GM06990 (cell line): ENCODE measurements at regions not wholly inside any gene's neighbourhood (a gene's known extent, or its start where the extent isn't known, plus 50 kb on each side); places are given as distances from the start of the nearest gene placed in this dataset.

Experiments used
- DNase-seq: peaks from one replicate; pipeline ENCODE4 v3.0.0-alpha.2; 2011; ENCODE audit not compliant: insufficient read length; ENCODE audit errors: extremely low read depth
- H3K27me3 ChIP-seq: replicated peaks from 2 replicates; pipeline ENCODE4 v1.6.0; 2011; ENCODE audit warnings: low read length; ENCODE audit not compliant: control insufficient read depth, insufficient read depth
- H3K36me3 ChIP-seq: 2 replicates; pipeline ENCODE4 v1.5.1; 2011; ENCODE audit warnings: low read length; ENCODE audit not compliant: control insufficient read depth, insufficient read depth
- H3K4me3 ChIP-seq: replicated peaks from 2 replicates; pipeline ENCODE4 v1.5.1; 2011; ENCODE audit warnings: low read depth, mild to moderate bottlenecking, control low read depth, low read length
- TF ChIP-seq, protein P1 (sequence below): IDR thresholded peaks from 2 replicates; pipeline ENCODE4 v1.5.1; 2011; ENCODE audit warnings: low read length, control low read depth, mild to moderate bottlenecking, inconsistent platforms; ENCODE audit not compliant: insufficient read depth, poor library complexity, severe bottlenecking

DNA sequence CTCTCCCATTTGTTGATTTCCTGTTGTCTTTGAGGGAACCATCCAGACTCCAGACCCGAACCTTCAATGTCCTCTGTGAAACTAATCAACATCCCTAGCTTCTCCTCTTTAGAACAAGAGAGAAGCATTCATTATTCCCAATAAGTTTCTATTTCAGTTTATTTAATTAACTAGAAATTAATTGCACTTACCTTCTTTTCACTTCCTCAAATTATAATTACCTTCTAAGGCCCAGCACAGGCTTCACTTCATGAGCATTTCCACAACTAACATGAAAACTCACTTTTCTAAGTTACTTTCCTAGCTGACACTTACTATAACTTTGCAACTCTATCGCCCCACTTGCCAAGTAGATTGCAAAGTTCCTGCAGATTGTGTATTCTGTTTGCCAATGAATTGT, 71.6 kb upstream of the HTR2A start:
- no peaks in the 10 kb centered on the region for H3K36me3 ChIP-seq
- H3K4me3 ChIP-seq = no peak overlapping the region
- TF ChIP-seq, protein P1, sequence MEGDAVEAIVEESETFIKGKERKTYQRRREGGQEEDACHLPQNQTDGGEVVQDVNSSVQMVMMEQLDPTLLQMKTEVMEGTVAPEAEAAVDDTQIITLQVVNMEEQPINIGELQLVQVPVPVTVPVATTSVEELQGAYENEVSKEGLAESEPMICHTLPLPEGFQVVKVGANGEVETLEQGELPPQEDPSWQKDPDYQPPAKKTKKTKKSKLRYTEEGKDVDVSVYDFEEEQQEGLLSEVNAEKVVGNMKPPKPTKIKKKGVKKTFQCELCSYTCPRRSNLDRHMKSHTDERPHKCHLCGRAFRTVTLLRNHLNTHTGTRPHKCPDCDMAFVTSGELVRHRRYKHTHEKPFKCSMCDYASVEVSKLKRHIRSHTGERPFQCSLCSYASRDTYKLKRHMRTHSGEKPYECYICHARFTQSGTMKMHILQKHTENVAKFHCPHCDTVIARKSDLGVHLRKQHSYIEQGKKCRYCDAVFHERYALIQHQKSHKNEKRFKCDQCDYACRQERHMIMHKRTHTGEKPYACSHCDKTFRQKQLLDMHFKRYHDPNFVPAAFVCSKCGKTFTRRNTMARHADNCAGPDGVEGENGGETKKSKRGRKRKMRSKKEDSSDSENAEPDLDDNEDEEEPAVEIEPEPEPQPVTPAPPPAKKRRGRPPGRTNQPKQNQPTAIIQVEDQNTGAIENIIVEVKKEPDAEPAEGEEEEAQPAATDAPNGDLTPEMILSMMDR = no peak
- no peak for DNase-seq
- no peaks in the 10 kb centered on the region for H3K27me3 ChIP-seq

DNA sequence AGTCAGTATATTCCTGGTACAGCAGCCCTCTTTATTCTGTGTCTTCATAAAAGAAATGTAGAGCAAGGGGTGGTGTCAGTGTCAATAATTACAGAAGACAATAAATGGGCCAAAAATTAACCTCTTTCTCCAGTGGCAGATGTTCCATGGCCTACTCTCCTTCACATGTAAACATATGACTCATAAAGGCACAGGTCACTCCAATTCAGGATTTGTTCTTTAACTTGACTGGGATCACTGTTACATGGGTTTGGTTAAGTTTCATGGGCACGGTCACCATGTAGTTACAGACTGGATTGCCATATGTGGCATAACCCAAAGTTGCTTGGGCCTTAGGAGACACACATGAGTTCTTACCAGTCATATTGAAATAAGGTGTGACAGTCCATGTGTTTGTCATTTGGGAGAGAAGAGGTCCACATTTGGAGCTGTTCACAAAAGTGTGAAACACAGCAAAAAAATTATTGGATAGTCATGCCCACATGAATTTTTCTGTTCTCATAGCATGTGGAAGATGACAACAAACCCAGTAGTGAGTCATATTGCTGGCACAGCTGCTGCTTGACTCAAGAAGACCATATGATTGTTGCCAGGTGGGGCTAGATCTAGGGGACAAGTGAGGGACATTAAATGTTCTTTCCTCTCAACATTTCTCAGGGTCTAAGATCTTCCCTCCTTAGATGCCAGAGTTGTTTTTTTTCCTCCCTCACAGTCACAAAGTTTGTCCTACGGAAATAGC, 68.1 kb upstream of the HTR2A start:
- DNase-seq = no peak
- Histone ChIP-seq H3K27me3 (no peaks in the 10 kb centered on the region), H3K36me3 (no peaks in the 10 kb centered on the region), H3K4me3 (no peak overlapping the region)
- TF ChIP-seq, protein P1 = no peak

DNA sequence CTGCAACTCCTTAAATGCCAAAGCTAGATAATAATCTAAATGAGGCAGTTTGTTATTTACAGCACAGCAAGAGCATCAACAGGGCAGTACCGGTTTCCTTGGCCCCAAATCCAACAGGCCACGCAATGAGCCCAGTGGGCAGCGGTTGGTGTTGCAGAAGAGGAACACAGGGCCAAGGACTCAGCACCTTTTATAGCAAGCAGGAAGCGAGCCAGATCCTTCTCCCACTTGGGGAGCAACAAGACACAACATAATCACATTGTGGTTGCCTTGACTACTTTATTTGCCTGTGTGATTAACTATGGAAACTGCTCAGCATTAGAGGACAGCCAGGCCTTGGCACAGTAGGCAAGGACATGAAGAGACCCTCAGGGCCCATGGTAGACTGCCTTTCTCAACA, 67.1 kb upstream of the HTR2A start:
- TF ChIP-seq, protein P1 = no peak
- Histone ChIP-seq H3K36me3 (no peaks in the 10 kb centered on the region), H3K27me3 (no peaks in the 10 kb centered on the region), H3K4me3 (no peak overlapping the region)
- DNase-seq = no peak

DNA sequence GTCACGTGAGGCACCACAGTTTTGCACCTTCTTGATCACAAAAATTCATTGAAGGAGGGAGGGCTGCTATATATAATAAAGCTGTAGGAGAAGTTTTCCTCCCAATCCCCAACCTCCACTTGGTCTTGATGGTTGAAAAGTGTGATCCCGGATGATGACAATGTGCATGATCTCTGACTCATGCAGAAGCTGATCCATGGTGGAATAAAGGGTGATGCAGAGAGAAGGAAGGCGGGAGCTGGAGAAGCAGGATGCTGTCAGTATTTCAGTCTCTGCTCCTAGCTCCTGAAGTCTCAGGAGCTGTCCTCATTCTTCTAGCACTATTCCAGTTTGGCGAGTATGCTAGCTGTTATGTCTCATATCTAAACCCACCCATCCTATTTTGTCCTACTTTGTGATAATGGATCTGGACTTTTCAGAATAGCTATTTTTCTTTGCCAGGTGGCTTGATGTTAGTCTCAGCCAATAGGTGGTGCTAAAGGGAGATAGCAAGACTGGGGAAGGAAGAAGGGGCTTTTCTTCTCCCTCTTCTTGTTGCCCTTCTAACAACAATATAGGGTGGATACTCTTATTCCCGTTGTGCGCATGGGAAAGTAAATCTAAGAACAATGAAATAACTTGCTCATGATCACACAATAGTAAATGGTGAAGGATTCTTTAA, 65.6 kb upstream of the HTR2A start:
- TF ChIP-seq, protein P1 = peak; percentile 65
- H3K36me3 ChIP-seq = no peaks in the 10 kb centered on the region
- H3K27me3 ChIP-seq = no peaks in the 10 kb centered on the region
- H3K4me3 ChIP-seq = no peak overlapping the region
- no peak for DNase-seq

DNA sequence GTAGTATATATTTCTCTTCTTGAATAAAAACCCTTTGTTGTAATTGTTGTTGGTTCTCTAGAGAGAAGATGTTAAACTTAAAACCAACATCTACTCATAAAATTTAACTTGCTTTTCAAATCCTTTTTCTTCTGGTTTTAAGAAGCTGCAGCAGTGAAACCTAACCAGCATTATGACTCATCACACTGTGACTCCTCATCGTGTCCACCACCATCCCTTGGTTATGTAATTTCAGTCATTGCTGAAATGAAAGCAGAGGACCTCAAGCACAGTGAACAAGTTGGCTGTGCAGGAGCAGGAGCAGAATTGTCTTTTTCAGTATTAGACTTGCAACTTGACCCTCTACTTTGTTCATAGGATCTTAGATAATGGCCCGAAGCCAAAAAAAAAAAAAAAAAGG, 64.9 kb upstream of the HTR2A start:
- DNase-seq = peak; percentile 80
- H3K27me3 ChIP-seq = no peaks in the 10 kb centered on the region
- TF ChIP-seq, protein P1 = no peak
- no peak overlapping the region for H3K4me3 ChIP-seq
- H3K36me3 ChIP-seq = no peaks in the 10 kb centered on the region
